Mucosa of stomach (tissue), 1 donor: ENCODE measurements at regions not wholly inside any gene's neighbourhood (a gene's known extent, or its start where the extent isn't known, plus 50 kb on each side); places are given as distances from the start of the nearest gene placed in this dataset.

Experiments
- H3K27me3 ChIP-seq: one replicate; pipeline ENCODE4 v1.7.0; 2013; ENCODE audit warnings: mild to moderate bottlenecking, low read length; ENCODE audit not compliant: control insufficient read depth, insufficient read depth
- H3K36me3 ChIP-seq: one replicate; pipeline ENCODE4 v1.7.0; 2013; ENCODE audit warnings: low read length; ENCODE audit not compliant: control insufficient read depth, insufficient read depth
- H3K4me1 ChIP-seq: one replicate; pipeline ENCODE4 v1.7.0; 2013; ENCODE audit warnings: mild to moderate bottlenecking, low read length; ENCODE audit not compliant: control insufficient read depth, insufficient read depth
- H3K4me3 ChIP-seq: one replicate; pipeline ENCODE4 v1.7.0; 2013; ENCODE audit warnings: low read length
- H3K9ac ChIP-seq: one replicate; pipeline ENCODE4 v1.7.0; 2013; ENCODE audit warnings: mild to moderate bottlenecking, low read length, moderate library complexity
- H3K9me3 ChIP-seq: one replicate; pipeline ENCODE4 v1.7.0; 2013; ENCODE audit warnings: mild to moderate bottlenecking, low read length, moderate library complexity; ENCODE audit not compliant: control insufficient read depth
- donor health status: Pancreatic carcinoma.

DNA sequence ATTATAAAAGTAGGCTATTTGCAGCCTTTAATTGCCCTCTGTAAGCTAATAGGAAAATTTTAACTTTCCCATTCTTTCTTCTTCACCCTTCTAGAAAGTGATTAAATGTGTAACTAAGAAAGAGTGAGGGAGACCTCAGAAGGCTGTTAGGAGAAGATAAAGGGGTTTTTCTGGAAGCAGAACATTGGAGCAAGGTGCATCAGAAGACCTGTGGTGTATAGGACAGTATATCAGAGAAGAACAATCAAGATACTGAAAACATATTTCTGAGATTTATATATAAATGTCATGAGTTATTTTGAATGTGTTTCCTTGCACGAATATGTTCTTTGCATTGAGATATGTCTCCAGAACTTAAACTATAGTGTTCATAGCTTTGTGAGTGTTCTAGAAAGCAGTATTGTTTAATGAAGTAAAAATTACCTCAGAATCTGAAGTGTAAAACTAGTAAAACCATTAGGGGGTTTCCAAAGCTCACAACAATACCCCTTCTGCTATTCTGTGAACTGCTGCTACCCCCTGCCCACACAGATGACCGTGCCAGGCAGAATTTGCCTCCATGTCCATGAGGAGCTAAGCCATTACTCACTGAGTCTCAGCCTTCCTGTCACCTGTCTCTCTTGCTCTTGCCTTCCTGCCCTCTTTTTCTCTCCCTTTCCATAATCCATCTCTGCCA, 537.9 kb downstream of the EPHA4 start:
- Histone ChIP-seq H3K36me3 (no peaks in the 10 kb centered on the region), H3K4me1 (no peaks in the 10 kb centered on the region), H3K9ac (no peak overlapping the region), H3K27me3 (no peaks in the 10 kb centered on the region), H3K4me3 (no peak overlapping the region), H3K9me3 (no peaks in the 10 kb centered on the region)

DNA sequence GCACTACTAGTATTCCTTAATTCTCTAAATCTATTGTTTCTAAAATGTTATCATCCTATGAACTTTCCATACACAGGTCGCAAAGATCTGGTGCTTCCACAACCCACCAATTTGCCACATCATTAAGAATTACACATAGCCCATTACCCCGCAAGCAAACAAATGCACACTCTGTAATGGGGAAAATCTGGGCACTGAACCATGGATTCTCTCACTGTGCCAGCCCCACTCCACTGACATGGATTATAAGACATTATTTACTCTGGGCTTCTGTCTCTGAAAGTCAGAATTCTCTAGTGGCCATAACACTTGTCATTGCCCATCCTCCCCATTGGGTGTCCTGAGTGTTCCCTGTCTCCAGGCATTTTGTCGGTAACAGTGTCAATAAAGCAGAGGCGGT, 537.1 kb downstream of the EPHA4 start:
- no peaks in the 10 kb centered on the region for H3K27me3 ChIP-seq
- no peak overlapping the region for H3K4me3 ChIP-seq
- H3K4me1 ChIP-seq: no peaks in the 10 kb centered on the region
- no peaks in the 10 kb centered on the region for H3K9me3 ChIP-seq
- H3K9ac ChIP-seq: no peak overlapping the region
- H3K36me3 ChIP-seq: no peaks in the 10 kb centered on the region

DNA sequence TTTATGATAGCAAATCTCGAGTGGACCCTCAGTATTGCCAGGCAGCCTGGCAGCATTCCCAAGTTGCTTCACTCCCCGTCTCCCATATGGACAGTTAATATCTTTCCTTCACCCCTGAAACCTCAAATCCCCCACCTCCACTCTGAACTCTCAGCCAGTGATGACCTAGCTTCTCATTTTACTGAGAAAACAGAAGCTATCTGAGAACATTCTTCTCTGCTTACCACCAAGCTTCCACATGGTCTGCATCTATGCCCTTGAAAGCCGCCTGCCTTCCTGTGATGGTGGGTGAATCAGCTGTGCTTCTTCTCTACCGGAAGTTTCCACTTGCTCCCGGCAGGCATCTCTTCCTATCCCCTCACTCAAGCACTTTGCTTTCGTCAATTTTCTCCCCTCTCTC, 529.2 kb downstream of the EPHA4 start:
- Histone ChIP-seq H3K36me3 (no peaks in the 10 kb centered on the region), H3K4me3 (no peak overlapping the region), H3K9ac (no peak overlapping the region), H3K4me1 (no peaks in the 10 kb centered on the region), H3K27me3 (no peaks in the 10 kb centered on the region), H3K9me3 (no peaks in the 10 kb centered on the region)

DNA sequence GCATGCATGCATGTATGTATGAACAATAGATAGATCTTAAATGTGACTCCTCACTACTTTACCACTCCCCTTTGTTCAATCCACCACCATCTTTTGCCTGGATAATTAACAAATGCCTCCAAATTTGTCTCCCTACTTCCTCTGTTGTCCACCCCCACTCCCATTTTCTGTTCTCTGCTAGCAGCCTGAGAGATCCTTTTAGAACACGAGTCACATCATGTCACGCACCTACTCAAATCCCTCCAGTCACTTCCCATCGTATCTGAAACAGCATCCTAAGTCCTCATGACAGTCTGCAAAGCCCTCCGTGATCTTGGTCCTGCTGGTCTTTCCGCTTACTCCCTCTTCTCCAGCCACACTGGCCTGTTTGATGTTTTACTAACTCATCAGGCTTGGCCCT, 527.3 kb downstream of the EPHA4 start:
- Histone ChIP-seq H3K9me3 (no peaks in the 10 kb centered on the region), H3K27me3 (no peaks in the 10 kb centered on the region), H3K36me3 (no peaks in the 10 kb centered on the region)

DNA sequence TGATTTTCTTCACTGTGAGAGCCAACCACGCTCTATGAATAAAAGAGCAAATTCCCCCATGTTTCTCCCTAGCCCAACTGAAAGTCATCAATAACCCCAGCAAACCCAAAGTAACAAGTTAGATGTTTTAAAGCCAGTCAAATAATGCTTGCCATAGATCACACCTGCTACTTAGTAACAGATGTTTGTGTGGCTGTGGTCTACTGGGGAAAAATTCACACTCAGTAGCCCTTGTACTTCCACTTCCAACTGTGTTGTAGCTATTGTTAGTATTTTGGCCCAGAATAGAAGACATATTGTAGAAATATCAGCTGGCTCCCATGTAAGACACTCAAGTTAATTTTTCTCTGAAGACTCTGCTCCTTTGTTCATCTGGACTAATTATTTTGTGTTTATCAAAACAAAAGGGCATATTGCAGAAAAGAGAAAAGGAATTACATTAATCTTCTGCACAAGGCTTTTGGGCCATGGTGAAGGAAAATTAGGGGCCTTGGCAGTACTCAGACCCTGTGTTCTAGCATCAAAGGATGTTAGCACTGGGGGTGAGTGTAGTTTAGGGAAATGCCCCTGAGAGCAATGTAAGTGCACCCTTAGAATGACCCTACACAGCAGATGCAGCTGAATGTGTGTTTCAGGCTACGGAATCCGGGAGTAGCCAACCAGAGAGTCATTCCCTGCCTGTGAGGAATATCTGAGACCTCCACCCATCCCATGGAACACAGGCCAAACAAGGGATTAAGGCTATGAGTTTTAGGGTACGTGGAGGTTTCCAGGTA, 521.9 kb downstream of the EPHA4 start:
- Histone ChIP-seq H3K36me3 (no peaks in the 10 kb centered on the region), H3K4me1 (no peaks in the 10 kb centered on the region), H3K4me3 (no peak overlapping the region), H3K9me3 (no peaks in the 10 kb centered on the region), H3K9ac (no peak overlapping the region), H3K27me3 (no peaks in the 10 kb centered on the region)

More for the DNA sequence above, 527.3 kb downstream of the EPHA4 start:
- Histone ChIP-seq H3K9ac (no peak overlapping the region), H3K4me3 (no peak overlapping the region), H3K4me1 (no peaks in the 10 kb centered on the region)

DNA sequence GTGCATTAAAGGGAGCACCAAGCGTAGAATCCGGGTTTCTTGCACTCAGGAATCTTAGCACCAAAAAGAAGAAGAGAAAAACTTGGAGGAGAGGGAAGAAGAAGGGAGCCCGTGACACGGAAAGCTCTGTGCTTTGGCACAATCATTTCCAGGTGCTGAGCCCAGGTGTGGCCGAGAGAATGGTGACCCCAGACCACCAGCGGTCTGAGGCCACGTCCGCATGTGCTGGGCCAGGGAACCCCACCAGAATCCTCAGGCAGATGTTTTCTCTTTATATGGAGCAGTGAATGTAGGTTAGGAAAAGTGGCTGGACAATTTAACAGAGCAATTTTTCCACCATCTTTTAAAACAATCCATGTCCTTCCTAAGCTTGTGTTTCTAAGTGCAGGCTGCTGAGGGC, 520.9 kb downstream of the EPHA4 start:
- Histone ChIP-seq H3K4me1 (no peaks in the 10 kb centered on the region), H3K9me3 (no peaks in the 10 kb centered on the region), H3K27me3 (no peaks in the 10 kb centered on the region), H3K9ac (no peak overlapping the region), H3K4me3 (no peak overlapping the region), H3K36me3 (no peaks in the 10 kb centered on the region)

DNA sequence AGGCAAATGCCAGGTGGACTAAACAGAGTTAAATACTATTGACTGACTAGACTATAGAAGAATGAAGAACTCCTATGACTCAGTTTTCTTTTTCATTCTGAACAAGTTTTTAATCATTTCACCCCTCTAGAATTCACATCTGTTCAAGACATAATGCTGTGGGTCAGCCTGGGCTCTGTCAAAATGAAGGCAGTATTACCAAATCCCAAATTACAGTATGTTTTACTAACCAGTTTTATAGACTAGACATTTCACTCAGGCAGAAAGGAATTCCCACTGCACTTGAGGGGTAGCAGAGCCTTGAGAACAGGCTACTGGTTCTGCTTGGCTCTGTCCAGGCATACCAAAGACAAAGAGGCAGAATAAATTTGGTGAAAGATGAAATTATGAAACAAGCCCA, 511.7 kb downstream of the EPHA4 start:
- no peaks in the 10 kb centered on the region for H3K9me3 ChIP-seq
- H3K36me3 ChIP-seq: no peaks in the 10 kb centered on the region
- no peak overlapping the region for H3K9ac ChIP-seq
- no peaks in the 10 kb centered on the region for H3K27me3 ChIP-seq
- H3K4me3 ChIP-seq: no peak overlapping the region
- no peaks in the 10 kb centered on the region for H3K4me1 ChIP-seq

DNA sequence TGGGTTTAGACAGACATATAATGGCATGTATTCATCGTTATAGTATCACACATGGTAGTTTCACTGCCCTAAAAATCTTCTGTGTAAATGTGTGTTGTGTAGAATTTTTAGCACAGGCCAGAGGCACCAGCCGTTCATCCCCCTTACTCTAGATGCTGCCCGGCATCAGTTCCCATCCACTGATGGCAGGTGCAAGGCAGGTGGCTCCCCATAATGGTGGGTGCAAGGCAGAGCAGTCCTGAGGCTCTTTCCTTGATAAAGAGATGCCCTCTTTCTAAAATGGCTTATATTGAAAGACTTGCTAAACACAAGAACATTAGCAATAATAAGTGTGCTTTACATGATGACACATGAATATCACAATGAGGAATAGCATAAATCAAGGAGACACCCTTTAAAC, 508.5 kb downstream of the EPHA4 start:
- H3K27me3 ChIP-seq: no peaks in the 10 kb centered on the region
- no peaks in the 10 kb centered on the region for H3K36me3 ChIP-seq
- no peaks in the 10 kb centered on the region for H3K4me1 ChIP-seq
- no peaks in the 10 kb centered on the region for H3K9me3 ChIP-seq
- H3K4me3 ChIP-seq: no peak overlapping the region
- no peak overlapping the region for H3K9ac ChIP-seq

DNA sequence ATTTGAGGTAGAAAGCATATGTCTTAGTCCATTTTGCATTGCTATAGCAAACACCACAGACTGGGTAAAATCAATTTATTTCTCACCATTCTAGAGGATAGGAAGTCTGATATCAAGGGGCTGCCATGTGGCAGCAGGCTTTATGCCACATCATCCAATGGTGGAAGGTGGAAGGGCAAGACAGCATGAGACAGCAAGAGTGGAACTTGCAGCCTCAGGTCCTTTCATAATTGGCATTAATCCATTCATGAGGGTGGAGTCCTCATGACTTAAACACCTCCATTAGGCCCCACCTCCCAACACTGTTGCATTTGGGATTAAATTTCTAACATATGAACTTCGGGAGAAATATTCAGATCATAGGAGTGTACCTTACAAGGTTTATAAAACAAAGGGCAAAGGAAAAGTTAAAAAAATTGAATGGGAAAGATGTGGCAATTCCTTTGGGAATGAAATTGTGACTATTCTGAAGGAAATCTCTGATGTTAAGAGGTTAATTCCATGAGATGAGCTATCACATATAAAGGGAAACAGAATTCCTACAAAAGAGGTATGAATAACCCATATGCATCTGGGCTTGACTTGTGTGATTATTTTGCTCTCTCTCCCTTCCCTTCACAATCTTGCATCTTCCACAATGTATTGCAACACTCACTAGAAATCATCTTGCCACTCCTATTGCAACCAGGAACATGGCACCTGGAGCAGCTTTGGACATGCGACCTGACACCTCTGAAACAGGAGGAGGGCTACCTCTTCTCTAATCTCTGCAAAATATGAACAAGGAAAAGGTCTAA, 507.8 kb downstream of the EPHA4 start:
- H3K4me1 ChIP-seq: no peaks in the 10 kb centered on the region
- no peaks in the 10 kb centered on the region for H3K9me3 ChIP-seq
- H3K36me3 ChIP-seq: no peaks in the 10 kb centered on the region
- no peak overlapping the region for H3K9ac ChIP-seq
- no peak overlapping the region for H3K4me3 ChIP-seq
- H3K27me3 ChIP-seq: no peaks in the 10 kb centered on the region

DNA sequence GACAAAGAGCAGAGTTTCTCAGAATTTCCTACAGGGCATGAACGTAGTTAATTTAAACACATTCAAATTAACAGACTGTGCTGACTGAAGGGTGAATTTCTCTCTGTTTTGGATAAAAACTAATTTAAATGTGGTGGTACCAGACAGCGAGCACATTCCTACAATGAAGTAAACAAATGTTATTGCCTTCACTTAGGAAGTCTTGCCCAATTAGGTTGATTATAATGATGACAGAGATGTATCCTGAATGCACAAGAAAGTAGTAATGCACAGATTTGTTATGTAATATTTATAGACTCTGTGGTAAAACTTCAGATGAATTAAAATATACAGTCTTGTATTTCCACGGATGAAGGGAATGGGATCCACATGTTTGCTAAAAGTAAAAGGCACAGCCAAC, 507.2 kb downstream of the EPHA4 start:
- no peak overlapping the region for H3K4me3 ChIP-seq
- no peak overlapping the region for H3K9ac ChIP-seq
- H3K36me3 ChIP-seq: no peaks in the 10 kb centered on the region
- H3K27me3 ChIP-seq: no peaks in the 10 kb centered on the region
- H3K4me1 ChIP-seq: no peaks in the 10 kb centered on the region
- no peaks in the 10 kb centered on the region for H3K9me3 ChIP-seq

DNA sequence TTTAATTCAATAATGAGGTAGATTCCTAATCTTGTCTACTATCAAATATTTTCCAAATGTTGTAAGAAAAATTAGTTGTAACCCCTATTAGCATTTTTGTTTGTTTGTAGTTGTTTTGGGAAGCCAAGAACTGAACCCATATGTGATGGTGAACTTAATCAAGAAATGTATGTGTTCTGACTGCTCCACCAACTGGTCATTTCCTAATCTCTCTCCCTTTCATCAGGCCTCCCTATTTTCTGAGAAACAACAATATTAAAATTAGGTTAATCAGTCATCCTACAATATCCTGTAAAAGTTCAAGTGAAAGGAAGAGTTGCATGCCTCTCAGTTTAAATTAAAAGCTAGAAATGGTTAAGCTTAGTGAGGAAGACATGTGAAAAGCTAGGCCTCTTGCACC, 504.0 kb downstream of the EPHA4 start:
- H3K27me3 ChIP-seq: no peaks in the 10 kb centered on the region
- H3K4me1 ChIP-seq: no peaks in the 10 kb centered on the region
- H3K9me3 ChIP-seq: no peaks in the 10 kb centered on the region
- no peaks in the 10 kb centered on the region for H3K36me3 ChIP-seq
- H3K4me3 ChIP-seq: no peak overlapping the region
- H3K9ac ChIP-seq: no peak overlapping the region

DNA sequence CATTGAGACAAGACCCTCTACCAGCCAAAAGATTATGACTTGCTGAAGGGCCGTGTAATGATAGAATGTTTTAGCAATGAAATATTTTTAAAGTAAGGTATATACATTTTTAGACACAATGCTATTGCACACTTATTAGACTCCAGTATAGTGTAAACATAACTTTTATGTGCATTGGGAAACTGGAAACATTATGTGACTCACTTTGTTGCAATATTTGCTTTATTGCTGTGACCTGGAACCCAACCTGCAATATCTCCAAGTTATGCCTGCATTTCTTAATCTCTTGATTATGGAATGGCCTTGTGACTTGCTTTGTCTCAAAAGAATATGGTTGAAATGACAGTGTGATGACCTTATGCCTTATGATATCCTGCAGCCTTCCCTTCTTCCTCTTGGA, 502.0 kb downstream of the EPHA4 start:
- H3K36me3 ChIP-seq: no peaks in the 10 kb centered on the region
- H3K9ac ChIP-seq: no peak overlapping the region
- H3K9me3 ChIP-seq: no peaks in the 10 kb centered on the region
- no peak overlapping the region for H3K4me3 ChIP-seq
- no peaks in the 10 kb centered on the region for H3K27me3 ChIP-seq
- no peaks in the 10 kb centered on the region for H3K4me1 ChIP-seq
